GM10248 (cell line): ENCODE measurements at regions not wholly inside any gene's neighbourhood (a gene's known extent, or its start where the extent isn't known, plus 50 kb on each side); places are given as distances from the start of the nearest gene placed in this dataset.

Source experiments
- CTCF ChIA-PET: fragments of 300-600 bp; sonication (Branson Sonifier 250); formaldehyde crosslinking; extraction: SDS; loops from one replicate; lab custom pipeline; 2021; ENCODE audit warnings: antibody characterized with exemption; lab: Yijun Ruan, JAX
- POLR2A ChIA-PET: fragments of 350-650 bp; sonication (Branson Sonifier 250); formaldehyde crosslinking; extraction: SDS; loops from one replicate; lab custom pipeline; 2020; ENCODE audit warnings: antibody characterized with exemption; lab: Yijun Ruan, JAX
- DNase-seq: peaks from one replicate; pipeline ENCODE4 v3.0.0; 2012; ENCODE audit errors: extremely low spot score
- TF ChIP-seq, protein P1 (sequence below): IDR thresholded peaks from 2 replicates; pipeline ENCODE4 v1.5.1; 2012; ENCODE audit warnings: mild to moderate bottlenecking, low read depth; ENCODE audit errors: extremely low read depth, missing control alignments, control extremely low read depth

DNA sequence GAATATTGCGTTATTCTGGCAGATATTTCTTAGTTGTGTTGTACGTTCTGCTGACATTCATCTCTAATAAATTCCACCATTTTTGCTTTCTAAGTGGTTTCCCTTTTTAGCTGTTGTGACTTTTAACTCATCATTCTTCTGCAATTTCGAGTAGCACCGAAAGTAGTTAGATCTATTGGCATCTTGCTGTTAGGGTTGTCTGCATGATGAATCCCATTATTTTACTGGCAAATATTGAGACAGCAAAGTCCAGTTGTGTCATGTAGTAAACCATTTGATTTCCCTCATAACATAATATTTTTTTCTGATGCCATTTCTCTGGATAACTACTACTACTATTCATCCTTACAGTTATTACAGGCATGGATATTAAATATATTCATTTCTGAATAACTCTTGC is 143.9 kb downstream of the SLITRK1 start:
- POLR2A ChIA-PET, result no interaction called here
- CTCF ChIA-PET, result no interaction called here
- DNase-seq, result no peak
- TF ChIP-seq, protein P1, sequence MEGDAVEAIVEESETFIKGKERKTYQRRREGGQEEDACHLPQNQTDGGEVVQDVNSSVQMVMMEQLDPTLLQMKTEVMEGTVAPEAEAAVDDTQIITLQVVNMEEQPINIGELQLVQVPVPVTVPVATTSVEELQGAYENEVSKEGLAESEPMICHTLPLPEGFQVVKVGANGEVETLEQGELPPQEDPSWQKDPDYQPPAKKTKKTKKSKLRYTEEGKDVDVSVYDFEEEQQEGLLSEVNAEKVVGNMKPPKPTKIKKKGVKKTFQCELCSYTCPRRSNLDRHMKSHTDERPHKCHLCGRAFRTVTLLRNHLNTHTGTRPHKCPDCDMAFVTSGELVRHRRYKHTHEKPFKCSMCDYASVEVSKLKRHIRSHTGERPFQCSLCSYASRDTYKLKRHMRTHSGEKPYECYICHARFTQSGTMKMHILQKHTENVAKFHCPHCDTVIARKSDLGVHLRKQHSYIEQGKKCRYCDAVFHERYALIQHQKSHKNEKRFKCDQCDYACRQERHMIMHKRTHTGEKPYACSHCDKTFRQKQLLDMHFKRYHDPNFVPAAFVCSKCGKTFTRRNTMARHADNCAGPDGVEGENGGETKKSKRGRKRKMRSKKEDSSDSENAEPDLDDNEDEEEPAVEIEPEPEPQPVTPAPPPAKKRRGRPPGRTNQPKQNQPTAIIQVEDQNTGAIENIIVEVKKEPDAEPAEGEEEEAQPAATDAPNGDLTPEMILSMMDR, result no peak

DNA sequence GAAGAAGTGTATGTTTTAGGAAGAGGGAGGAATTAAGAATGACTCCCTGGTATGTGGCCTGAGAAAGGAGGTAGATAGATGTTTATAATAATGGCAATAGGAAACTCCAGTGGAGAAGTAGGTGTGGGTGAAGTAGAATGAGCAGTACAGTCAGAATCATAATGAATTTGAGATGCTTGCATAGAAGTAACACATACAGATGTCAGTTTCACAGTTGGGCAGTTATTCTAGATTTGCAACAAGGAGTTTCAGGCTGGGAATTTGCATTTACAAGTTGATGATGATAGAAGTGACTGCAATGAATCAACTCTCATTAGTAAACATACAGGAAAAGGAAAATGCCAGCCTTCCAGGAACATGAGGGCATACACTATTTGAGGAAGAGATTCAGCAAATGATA is 149.0 kb downstream of the SLITRK1 start:
- ChIA-PET POLR2A (no interaction called here), CTCF (no interaction called here)
- TF ChIP-seq, protein P1, result no peak
- no peak for DNase-seq

DNA sequence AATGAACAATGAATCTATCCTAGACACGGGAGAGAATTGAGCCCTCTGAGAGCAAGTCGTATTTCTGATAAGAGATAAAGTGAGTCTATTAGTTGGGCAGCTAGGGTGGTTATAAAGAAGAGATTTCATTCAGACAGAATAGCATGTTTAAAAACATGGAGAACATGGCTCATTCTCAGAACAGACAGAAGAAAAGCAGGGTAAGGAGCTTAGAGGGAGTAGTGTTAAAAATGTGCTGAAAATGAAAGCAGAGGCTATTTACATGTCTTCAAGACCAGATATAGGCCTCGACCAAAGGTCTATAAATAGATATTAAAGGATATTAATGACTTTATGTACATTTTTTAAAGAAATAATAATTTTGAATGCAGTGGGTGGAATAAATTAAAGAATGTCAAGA is 149.5 kb downstream of the SLITRK1 start:
- ChIA-PET CTCF (no interaction called here), POLR2A (no interaction called here)
- DNase-seq, result no peak
- TF ChIP-seq, protein P1, result no peak

DNA sequence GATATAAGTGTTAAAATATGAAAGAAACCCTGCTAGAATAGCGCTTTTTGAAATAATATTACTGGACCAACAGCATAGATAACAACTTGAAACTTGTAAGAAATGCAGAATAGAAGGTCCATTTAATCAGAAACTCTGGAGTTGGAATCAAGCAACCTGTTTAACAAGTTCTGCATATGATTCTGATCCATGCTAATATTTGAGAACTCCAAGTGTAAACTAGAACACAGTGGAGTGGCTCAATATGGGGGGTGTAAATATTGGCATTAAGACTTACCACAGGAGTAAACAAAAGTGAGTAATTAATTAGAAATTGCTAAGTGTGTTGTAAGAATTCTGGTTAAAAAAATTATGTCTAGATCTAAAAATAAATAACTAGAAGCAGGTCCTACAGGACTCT is 151.2 kb downstream of the SLITRK1 start:
- TF ChIP-seq, protein P1, result no peak
- no peak for DNase-seq
- POLR2A ChIA-PET, result no interaction called here
- CTCF ChIA-PET, result no interaction called here

DNA sequence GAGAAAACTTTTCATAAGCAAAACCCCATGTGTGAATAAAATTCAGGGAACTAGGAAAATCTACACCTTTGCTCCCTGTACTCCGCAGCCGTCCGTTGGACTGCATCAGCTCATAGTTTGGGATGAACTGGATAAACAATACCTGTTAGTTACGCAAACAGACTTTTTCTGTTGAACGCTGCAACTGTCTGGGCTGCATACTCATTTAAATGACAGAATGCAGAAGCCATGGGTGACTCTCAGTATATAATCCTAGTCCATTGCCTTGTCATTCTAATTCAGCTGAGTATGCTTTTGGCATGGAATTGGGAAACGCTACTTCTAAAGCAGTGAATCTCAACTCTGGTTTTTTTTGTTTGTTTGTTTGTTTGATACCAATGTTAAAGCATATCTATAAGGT is 151.6 kb downstream of the SLITRK1 start:
- POLR2A ChIA-PET, result no interaction called here
- TF ChIP-seq, protein P1, result no peak
- no peak for DNase-seq
- CTCF ChIA-PET, result interaction anchor here (0.7 to 1.2 kb wide), 2 partner anchors 9 to 21 kb away, joined by 3 to 4 read pairs; no protein-coding TSS in a partner anchor

DNA sequence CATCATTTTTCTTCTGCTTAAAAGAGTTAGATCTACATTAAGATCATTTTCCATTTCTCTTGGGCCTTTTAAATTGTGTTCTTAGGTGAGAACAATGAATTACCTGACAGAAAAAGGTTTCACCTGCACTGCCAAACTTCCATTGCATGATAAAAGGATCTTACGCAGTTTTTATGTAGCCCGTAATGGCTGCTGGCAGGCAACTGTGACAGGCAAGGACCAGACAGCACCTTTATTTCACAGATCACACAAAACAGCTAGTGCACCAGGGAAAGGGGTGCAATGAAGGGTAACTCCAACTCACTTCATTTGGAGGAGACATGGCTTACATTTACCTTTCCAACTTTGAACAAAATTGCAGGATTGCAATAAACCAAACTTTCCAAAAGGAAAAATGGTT is 159.8 kb downstream of the SLITRK1 start:
- CTCF ChIA-PET, result no interaction called here
- no peak for DNase-seq
- POLR2A ChIA-PET, result no interaction called here
- TF ChIP-seq, protein P1, result no peak

DNA sequence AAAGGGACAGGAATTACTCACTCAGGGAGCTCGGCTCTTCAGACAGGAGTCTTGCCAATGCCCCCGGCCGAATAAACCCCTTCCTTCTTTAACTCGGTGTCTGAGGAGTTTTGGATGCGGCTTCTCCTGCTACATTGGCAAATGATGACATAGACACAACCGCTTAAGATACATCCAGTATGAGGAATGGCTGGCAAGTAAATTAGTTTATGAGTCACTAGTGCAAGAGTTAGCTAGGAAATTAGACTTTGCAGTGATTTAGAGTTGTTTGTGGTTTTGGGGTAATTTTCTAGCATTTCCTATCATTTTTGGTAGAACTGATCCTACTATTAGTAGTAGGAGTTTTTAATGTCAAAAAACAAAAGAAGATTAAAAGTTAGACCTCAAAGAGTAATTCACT is 166.2 kb downstream of the SLITRK1 start:
- ChIA-PET POLR2A (no interaction called here), CTCF (no interaction called here)
- TF ChIP-seq, protein P1, result no peak
- no peak for DNase-seq
